HG03439 (cell line): ENCODE measurements at regions not wholly inside any gene's neighbourhood (a gene's known extent, or its start where the extent isn't known, plus 50 kb on each side); places are given as distances from the start of the nearest gene placed in this dataset.
"Not testable (repeated sequence)": the region's sequence is repeated elsewhere in the genome, so short reads cannot be mapped to it uniquely, and the experiment has no call there.

Experiments used
- ATAC-seq: cut with Tn5 transposase; IDR thresholded peaks from one replicate; pipeline ENCODE4 v1.9.1; 2021; ENCODE audit warnings: mild to moderate bottlenecking, moderate library complexity; ENCODE audit not compliant: unreplicated experiment

DNA sequence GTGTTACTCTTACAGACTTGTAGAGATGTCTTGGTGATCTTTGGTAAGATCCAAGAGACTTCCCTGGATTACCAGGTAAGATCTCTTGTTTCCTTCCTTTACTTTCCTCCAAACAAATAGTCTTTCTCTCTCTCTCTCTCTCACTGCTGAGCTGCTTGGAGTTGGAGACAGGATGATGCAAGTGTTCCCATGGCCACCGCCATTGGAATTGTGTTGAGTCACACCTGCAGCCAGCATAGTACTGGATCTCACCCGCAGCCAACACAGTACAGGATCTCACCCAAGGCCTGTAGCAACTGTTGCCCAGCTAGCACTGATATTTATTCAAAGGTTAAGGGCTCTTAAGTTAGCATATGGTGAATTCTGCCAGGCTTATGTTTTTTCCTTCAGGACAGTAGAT is 1080.9 kb downstream of the FAT4 start:
- ATAC-seq: no peak

- ATAC-seq: no peak
Measured at GRCh38 chr4:126396121-126396520, 1081.4 kb downstream of the FAT4 start.

- ATAC-seq: no peak
Measured at GRCh38 chr4:126396703-126397102, 1081.9 kb downstream of the FAT4 start.

GRCh38 chr4:126404549-126404948 is 1089.8 kb downstream of the FAT4 start:
- ATAC-seq: no peak

- ATAC-seq: no peak
Measured at GRCh38 chr4:126405369-126405982, 1090.7 kb downstream of the FAT4 start.

GRCh38 chr4:126409746-126410145 is 1095.0 kb downstream of the FAT4 start:
- ATAC-seq: no peak

DNA sequence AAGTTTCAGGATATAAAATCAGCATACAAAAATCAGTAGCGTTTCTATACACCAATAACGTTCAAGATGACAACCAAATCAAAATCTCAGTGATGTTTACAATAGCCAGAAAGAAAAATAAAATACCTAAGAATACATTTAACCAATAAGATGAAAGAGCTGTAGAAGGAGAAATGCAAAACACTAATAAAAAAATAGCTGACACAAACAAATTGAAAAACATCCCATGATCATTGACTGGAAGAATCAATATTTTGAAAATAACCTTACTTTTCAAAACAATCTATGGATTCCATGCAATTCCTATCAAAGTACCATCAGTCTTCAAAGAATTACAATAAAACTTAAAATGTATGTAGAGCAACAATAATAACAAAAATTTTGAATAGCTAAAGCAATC is 1096.3 kb downstream of the FAT4 start:
- ATAC-seq: no peak

- ATAC-seq: not testable (repeated sequence)
Measured at GRCh38 chr4:126412310-126412709, 1097.6 kb downstream of the FAT4 start.

DNA sequence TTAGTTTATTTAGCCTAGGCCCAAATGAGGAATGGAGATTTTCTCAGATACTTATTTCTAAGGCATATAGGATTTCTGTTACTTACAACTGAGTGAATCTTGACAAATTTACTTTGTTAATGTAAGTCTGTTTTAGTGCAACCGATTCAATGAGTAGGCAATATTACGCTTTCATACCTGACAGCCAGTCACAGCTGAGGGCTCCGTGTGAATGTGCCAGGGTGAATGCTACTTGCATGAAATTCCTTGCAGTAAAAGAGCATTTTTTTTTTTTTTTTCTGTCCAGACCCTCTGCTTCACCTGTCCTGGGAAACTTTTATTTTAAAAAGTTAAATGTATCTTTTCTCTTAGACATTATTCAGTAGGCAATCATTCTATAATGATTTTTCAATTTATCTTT is 1100.0 kb downstream of the FAT4 start:
- ATAC-seq: no peak

GRCh38 chr4:126419266-126419665 is 1104.5 kb downstream of the FAT4 start:
- no peak for ATAC-seq

- ATAC-seq: no peak
Measured at GRCh38 chr4:126427853-126428252, 1113.1 kb downstream of the FAT4 start.

- no peak for ATAC-seq
Measured at GRCh38 chr4:126431049-126431448, 1116.3 kb downstream of the FAT4 start.

- no peak for ATAC-seq
Measured at GRCh38 chr4:126435491-126435890, 1120.7 kb downstream of the FAT4 start.

- no peak for ATAC-seq
Measured at GRCh38 chr4:126440297-126440696, 1125.5 kb downstream of the FAT4 start.

GRCh38 chr4:126441173-126442035 is 1126.6 kb downstream of the FAT4 start:
- ATAC-seq: no peak

DNA sequence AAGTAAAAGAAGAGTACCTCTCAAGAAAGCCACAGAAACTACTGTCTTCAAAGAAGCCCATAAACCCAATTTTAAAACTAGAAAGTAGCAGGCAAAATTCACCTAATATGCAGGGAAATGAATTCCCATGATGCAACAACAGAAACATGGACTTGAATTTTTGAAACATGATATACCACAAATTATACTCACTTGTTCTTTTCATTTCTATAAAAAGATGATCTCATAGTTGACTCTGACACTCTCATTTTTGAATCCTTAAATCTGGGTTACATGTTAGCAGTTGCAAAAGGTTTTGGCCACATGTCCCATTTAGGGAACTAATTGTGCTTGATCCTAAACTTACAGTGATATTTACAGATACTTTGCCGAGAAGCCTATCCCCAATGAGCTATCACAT is 1130.8 kb downstream of the FAT4 start:
- no peak for ATAC-seq

DNA sequence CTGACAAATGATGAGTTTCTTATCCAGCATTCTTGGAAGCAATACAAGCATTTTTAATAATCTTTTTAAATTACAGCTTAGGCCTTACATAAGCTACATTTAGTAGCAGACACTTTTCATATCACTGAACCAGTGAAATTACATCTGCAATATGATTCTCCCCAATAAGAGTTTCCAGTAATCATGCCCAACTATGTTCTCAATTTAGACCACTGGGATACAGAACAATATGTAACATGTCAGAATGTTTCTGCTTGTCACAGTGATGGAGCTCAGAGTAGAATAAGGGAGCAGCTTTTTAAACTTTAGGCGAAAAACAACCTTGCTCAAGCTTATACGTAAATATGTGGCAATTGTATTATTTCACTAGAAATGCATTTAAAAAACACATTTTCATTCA is 1132.2 kb downstream of the FAT4 start:
- no peak for ATAC-seq

GRCh38 chr4:126448086-126448845 is 1133.5 kb downstream of the FAT4 start:
- no peak for ATAC-seq

DNA sequence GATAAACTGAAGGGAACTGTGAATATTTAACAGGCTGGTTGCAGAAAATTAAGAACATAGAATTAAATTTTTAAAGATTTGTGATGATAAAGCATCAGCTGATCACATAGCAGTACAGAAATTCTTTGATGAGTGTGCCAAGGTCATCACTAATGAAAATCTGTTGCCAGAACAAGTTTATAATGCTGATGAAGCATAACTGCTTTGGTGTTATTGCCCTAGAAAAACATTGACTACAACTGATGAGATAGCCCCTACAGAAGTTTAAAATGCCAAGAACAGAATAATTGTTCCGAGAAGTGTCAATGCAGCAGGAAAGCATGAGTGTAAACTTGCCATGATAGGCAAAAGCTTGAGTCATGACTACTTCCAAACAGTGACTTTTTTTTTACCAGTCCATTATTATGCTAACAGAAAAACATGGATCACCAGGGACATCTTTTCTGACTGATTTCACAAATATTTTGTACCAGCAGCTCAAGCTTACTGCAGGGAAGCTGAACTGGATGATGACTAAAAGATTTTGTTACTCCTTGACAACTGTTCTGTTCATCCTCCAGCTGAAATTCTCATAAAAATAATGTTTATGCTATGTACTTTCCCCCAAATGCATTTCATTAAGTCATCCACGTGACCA is 1136.6 kb downstream of the FAT4 start:
- ATAC-seq: no peak

DNA sequence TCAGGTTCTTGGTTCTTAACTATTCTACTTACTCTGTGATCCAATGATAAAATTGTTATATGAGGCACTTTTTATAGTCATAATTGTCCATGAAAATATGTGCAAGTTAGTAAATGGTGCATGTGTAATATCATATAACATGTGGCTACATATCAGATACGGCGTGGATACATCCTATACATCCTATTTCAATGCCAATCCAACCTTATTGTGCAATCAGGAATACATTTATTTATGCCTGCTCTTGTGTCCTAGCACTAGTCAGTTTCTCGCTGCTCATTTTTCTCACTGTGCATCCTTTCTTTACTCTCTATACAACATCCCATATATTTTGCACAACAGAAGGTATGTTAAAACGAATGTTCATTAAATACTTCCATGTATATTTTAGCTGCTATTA is 1141.1 kb downstream of the FAT4 start:
- ATAC-seq: no peak

- ATAC-seq: no peak
Measured at GRCh38 chr4:126458993-126459392, 1144.2 kb downstream of the FAT4 start.
